Muscle layer of colon (tissue), 2 donors: ENCODE measurements at regions not wholly inside any gene's neighbourhood (a gene's known extent, or its start where the extent isn't known, plus 50 kb on each side); places are given as distances from the start of the nearest gene placed in this dataset.

Experiments
- H3K27ac ChIP-seq: one replicate; pipeline ENCODE4 v1.7.0; 2013; ENCODE audit warnings: low read depth, mild to moderate bottlenecking, low read length, moderate library complexity
- H3K27me3 ChIP-seq, 2 donors: one replicate each; pipeline ENCODE4 v1.7.0; 2013; ENCODE audit warnings: low read length in 2 of 2, mild to moderate bottlenecking in 2 of 2; ENCODE audit not compliant: insufficient read depth in 2 of 2, control insufficient read depth in 1 of 2
- H3K36me3 ChIP-seq: one replicate; pipeline ENCODE4 v1.7.0; 2013; ENCODE audit warnings: mild to moderate bottlenecking, low read length; ENCODE audit not compliant: insufficient read depth
- H3K4me1 ChIP-seq: one replicate; pipeline ENCODE4 v1.7.0; 2013; ENCODE audit warnings: mild to moderate bottlenecking, low read length; ENCODE audit not compliant: insufficient read depth
- H3K4me3 ChIP-seq, 2 donors: one replicate each; pipeline ENCODE4 v1.7.0; 2013; ENCODE audit warnings: low read length in 2 of 2, low read depth in 1 of 2, mild to moderate bottlenecking in 1 of 2, moderate library complexity in 1 of 2
- H3K9ac ChIP-seq: one replicate; pipeline ENCODE4 v1.7.0; 2013; ENCODE audit warnings: low read length
- H3K9me3 ChIP-seq: one replicate; pipeline ENCODE4 v1.7.0; 2013; ENCODE audit warnings: mild to moderate bottlenecking, low read length
- donor health status: abdominal sarcoma.
- donor health status: Adenocarcinoma of cecum.

GRCh38 chr16:86034421-86034919 lies 135.5 kb downstream of the IRF8 start:
- H3K9me3 ChIP-seq = no peaks in the 10 kb centered on the region
- no peak overlapping the region for H3K27ac ChIP-seq
- no peaks in the 10 kb centered on the region for H3K36me3 ChIP-seq
- no peaks in the 10 kb centered on the region for H3K27me3 ChIP-seq
- no peak overlapping the region for H3K9ac ChIP-seq
- no peaks in the 10 kb centered on the region for H3K4me1 ChIP-seq
- H3K4me3 ChIP-seq = no peak overlapping the region

GRCh38 chr16:86035906-86036305 lies 136.9 kb downstream of the IRF8 start:
- no peaks in the 10 kb centered on the region for H3K9me3 ChIP-seq
- H3K4me1 ChIP-seq = no peaks in the 10 kb centered on the region
- no peak overlapping the region for H3K4me3 ChIP-seq
- H3K27ac ChIP-seq = no peak overlapping the region
- no peaks in the 10 kb centered on the region for H3K27me3 ChIP-seq
- H3K9ac ChIP-seq = no peak overlapping the region
- no peaks in the 10 kb centered on the region for H3K36me3 ChIP-seq

- H3K27me3 ChIP-seq = peaks cover 0 to 4% of the 10 kb centered on the region in 2 donors
- H3K4me3 ChIP-seq = no peak overlapping the region
- H3K9ac ChIP-seq = no peak overlapping the region
- no peak overlapping the region for H3K27ac ChIP-seq
- H3K36me3 ChIP-seq = no peaks in the 10 kb centered on the region
- H3K9me3 ChIP-seq = no peaks in the 10 kb centered on the region
- H3K4me1 ChIP-seq = no peaks in the 10 kb centered on the region
Observed at GRCh38 chr16:86037999-86038925, 139.3 kb downstream of the IRF8 start.

- Histone ChIP-seq H3K4me3 (no peak overlapping the region), H3K9ac (no peak overlapping the region), H3K4me1 (no peaks in the 10 kb centered on the region), H3K27me3 (peaks cover 0 to 4% of the 10 kb centered on the region in 2 donors), H3K36me3 (no peaks in the 10 kb centered on the region), H3K27ac (no peak overlapping the region), H3K9me3 (no peaks in the 10 kb centered on the region)
Observed at GRCh38 chr16:86038926-86039310, 140.0 kb downstream of the IRF8 start.

GRCh38 chr16:86039606-86040005 lies 140.6 kb downstream of the IRF8 start:
- Histone ChIP-seq H3K4me3 (no peak overlapping the region), H3K27ac (no peak overlapping the region), H3K4me1 (no peaks in the 10 kb centered on the region), H3K9ac (no peak overlapping the region), H3K36me3 (no peaks in the 10 kb centered on the region), H3K27me3 (peaks cover 0 to 4% of the 10 kb centered on the region in 2 donors), H3K9me3 (no peaks in the 10 kb centered on the region)

GRCh38 chr16:86040496-86040895 lies 141.5 kb downstream of the IRF8 start:
- H3K27me3 ChIP-seq = peaks cover 0 to 4% of the 10 kb centered on the region in 2 donors
- H3K9me3 ChIP-seq = no peaks in the 10 kb centered on the region
- H3K36me3 ChIP-seq = no peaks in the 10 kb centered on the region
- H3K9ac ChIP-seq = no peak overlapping the region
- no peak overlapping the region for H3K27ac ChIP-seq
- no peaks in the 10 kb centered on the region for H3K4me1 ChIP-seq
- no peak overlapping the region for H3K4me3 ChIP-seq

GRCh38 chr16:86041215-86041614 lies 142.3 kb downstream of the IRF8 start:
- no peak overlapping the region for H3K27ac ChIP-seq
- H3K27me3 ChIP-seq = peaks cover 0 to 4% of the 10 kb centered on the region in 2 donors
- H3K9ac ChIP-seq = no peak overlapping the region
- H3K4me3 ChIP-seq = no peak overlapping the region
- no peaks in the 10 kb centered on the region for H3K9me3 ChIP-seq
- H3K4me1 ChIP-seq = no peaks in the 10 kb centered on the region
- no peaks in the 10 kb centered on the region for H3K36me3 ChIP-seq

GRCh38 chr16:86041807-86042206 lies 142.8 kb downstream of the IRF8 start:
- Histone ChIP-seq H3K27me3 (peaks cover 0 to 4% of the 10 kb centered on the region in 2 donors), H3K4me1 (no peaks in the 10 kb centered on the region), H3K9me3 (no peaks in the 10 kb centered on the region), H3K4me3 (no peak overlapping the region), H3K9ac (no peak overlapping the region), H3K36me3 (no peaks in the 10 kb centered on the region), H3K27ac (no peak overlapping the region)

- Histone ChIP-seq H3K9me3 (no peaks in the 10 kb centered on the region), H3K4me3 (no peak overlapping the region), H3K9ac (no peak overlapping the region), H3K4me1 (no peaks in the 10 kb centered on the region), H3K27ac (no peak overlapping the region), H3K27me3 (peaks cover 0 to 4% of the 10 kb centered on the region in 2 donors), H3K36me3 (no peaks in the 10 kb centered on the region)
Observed at GRCh38 chr16:86042393-86042792, 143.4 kb downstream of the IRF8 start.

GRCh38 chr16:86042996-86043725 lies 144.2 kb downstream of the IRF8 start:
- H3K27ac ChIP-seq = no peak overlapping the region
- peaks cover 0 to 4% of the 10 kb centered on the region in 2 donors for H3K27me3 ChIP-seq

GRCh38 chr16:86044241-86044671 lies 145.3 kb downstream of the IRF8 start:
- peaks cover 0 to 4% of the 10 kb centered on the region in 2 donors for H3K27me3 ChIP-seq
- no peak overlapping the region for H3K4me3 ChIP-seq
- no peaks in the 10 kb centered on the region for H3K9me3 ChIP-seq
- H3K27ac ChIP-seq = no peak overlapping the region
- no peaks in the 10 kb centered on the region for H3K4me1 ChIP-seq
- H3K36me3 ChIP-seq = no peaks in the 10 kb centered on the region
- H3K9ac ChIP-seq = no peak overlapping the region

More at GRCh38 chr16:86042996-86043725, 144.2 kb downstream of the IRF8 start:
- H3K9ac ChIP-seq = no peak overlapping the region
- no peaks in the 10 kb centered on the region for H3K4me1 ChIP-seq
- H3K4me3 ChIP-seq = no peak overlapping the region
- no peaks in the 10 kb centered on the region for H3K36me3 ChIP-seq
- no peaks in the 10 kb centered on the region for H3K9me3 ChIP-seq
